AG09319 (cell line): ENCODE measurements at regions not wholly inside any gene's neighbourhood (a gene's known extent, or its start where the extent isn't known, plus 50 kb on each side); places are given as distances from the start of the nearest gene placed in this dataset.

Experiments used
- DNase-seq: peaks from one replicate; pipeline ENCODE4 v3.0.0-alpha.2; 2010; ENCODE audit warnings: low read depth; ENCODE audit errors: extremely low read depth
- CTCF ChIP-seq: IDR thresholded peaks from 2 replicates; pipeline ENCODE4 v1.5.1; 2011; ENCODE audit warnings: low read depth, mild to moderate bottlenecking, inconsistent platforms, low read length, moderate library complexity

DNA sequence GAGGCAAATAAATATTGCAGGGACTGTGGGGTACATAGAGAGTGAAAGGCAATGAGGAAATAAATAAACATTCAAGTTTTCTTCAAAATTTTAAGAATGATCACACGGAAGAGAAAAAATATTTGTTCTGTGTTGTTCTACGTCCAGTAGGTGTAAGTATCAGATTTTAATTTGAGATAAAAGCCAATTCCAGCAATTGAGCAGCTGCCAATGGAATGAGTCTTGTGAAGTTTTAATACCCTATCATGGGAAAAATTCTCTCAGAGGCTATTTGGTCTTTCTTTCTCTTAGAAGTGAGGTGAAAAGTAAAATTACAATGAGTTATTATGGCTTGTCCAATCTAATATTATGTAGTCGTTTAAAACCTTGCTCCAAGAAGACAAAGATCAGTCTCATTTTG, 195.7 kb upstream of the CITED2 start:
- no peak for DNase-seq
- TF ChIP-seq CTCF = no peak

DNA sequence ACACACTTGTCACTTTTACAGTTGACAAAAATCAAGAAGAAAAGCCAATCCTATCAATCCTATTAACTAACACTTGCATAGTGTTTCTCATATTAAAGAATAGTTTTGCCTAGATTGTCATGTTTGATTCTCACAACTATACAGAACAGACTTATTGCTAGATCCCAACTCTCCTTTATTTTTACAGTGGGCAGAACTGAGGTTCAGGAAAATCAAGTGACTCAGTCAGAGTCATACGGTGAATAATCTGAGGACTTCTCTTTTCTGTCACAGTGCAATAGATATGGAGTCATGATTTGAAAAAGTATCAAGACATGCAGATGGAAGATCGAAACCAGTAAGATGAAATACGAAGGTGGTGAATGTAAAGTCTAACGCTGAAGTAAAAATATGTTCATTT, 195.1 kb upstream of the CITED2 start:
- TF ChIP-seq CTCF = no peak
- no peak for DNase-seq

DNA sequence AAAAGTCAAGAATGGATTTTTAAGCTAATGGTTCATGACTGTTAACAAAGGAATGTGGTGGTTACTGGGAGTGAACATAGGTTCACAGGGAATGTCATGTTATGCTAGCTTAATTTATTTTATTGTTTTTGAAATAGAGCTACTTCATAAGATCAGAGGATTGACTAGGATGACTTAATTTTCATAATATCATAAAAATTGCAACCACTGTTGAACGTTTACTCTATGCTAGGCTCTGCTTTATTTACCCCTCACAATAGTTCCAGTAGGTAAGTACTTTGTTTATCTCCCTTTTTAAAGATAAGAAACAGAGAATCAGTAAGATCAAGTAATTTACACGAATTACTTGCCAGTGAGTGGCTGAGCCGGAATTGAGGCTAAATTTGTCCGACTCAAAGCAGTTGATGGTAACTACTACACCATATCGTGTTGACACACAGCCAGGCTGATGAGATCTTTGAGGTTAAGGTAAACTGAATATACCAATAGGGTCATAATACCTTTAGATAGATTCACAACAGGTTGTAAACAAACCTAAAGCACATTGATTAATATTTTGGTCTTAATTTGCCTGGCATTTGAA, 194.6 kb upstream of the CITED2 start:
- TF ChIP-seq CTCF = no peak
- no peak for DNase-seq

GRCh38 chr6:139568151-139568955, 193.9 kb upstream of the CITED2 start:
- TF ChIP-seq CTCF = no peak
- no peak for DNase-seq

GRCh38 chr6:139567095-139567494, 192.6 kb upstream of the CITED2 start:
- no peak for TF ChIP-seq CTCF
- no peak for DNase-seq

- TF ChIP-seq CTCF = no peak
- no peak for DNase-seq
These were observed 191.1 kb upstream of the CITED2 start for GRCh38 chr6:139565591-139565990.

GRCh38 chr6:139557547-139557946, 183.1 kb upstream of the CITED2 start:
- no peak for TF ChIP-seq CTCF
- no peak for DNase-seq
